A673 (cell line): ENCODE measurements at regions not wholly inside any gene's neighbourhood (a gene's known extent, or its start where the extent isn't known, plus 50 kb on each side); places are given as distances from the start of the nearest gene placed in this dataset.

ENCODE experiments used
- CTCF ChIP-seq: fragments of 300-800, 200-600 bp; sonication (generic); conservative IDR thresholded peaks from 2 replicates; pipeline ENCODE4 v1.5.1; 2017; ENCODE audit warnings: low read depth, mild to moderate bottlenecking, antibody characterized with exemption, low read length, moderate library complexity, mixed read lengths
- EZH2 ChIP-seq: fragments of 200-600 bp; sonication (generic); IDR thresholded peaks from 2 replicates; pipeline ENCODE4 v1.6.1; 2017; ENCODE audit warnings: borderline replicate concordance, low read depth, mild to moderate bottlenecking, mixed read lengths, antibody characterized with exemption, low read length; ENCODE audit not compliant: poor library complexity, severe bottlenecking

GRCh38 chr2:104033399-104033798, 820.5 kb upstream of the POU3F3 start:
- TF ChIP-seq EZH2: no peak
- TF ChIP-seq CTCF: peak; percentile 33; the same call in 1 of the 2 replicates
